Neuron (in vitro differentiated cells): ENCODE measurements at regions not wholly inside any gene's neighbourhood (a gene's known extent, or its start where the extent isn't known, plus 50 kb on each side); places are given as distances from the start of the nearest gene placed in this dataset.

Experiments used
- H2AFZ ChIP-seq: one replicate; pipeline ENCODE4 v1.6.1; 2013; ENCODE audit warnings: low read depth, mild to moderate bottlenecking, inconsistent platforms, low read length, moderate library complexity
- H3K27me3 ChIP-seq: one replicate; pipeline ENCODE4 v1.6.1; 2013; ENCODE audit warnings: low read length; ENCODE audit not compliant: insufficient read depth
- H3K36me3 ChIP-seq: one replicate; pipeline ENCODE4 v1.6.1; 2013; ENCODE audit warnings: low read length; ENCODE audit not compliant: insufficient read depth
- H3K4me1 ChIP-seq: one replicate; pipeline ENCODE4 v1.6.1; 2013; ENCODE audit warnings: low read length; ENCODE audit not compliant: insufficient read depth
- H3K4me3 ChIP-seq: 2 replicates; pipeline ENCODE4 v1.5.1; 2013; ENCODE audit warnings: mild to moderate bottlenecking, low read length, moderate library complexity
- H3K9me3 ChIP-seq: one replicate; pipeline ENCODE4 v1.6.1; 2013; ENCODE audit warnings: low read length

GRCh38 chr2:147231607-147232006, 613.2 kb upstream of the ACVR2A start:
- H3K27me3 ChIP-seq: no peaks in the 10 kb centered on the region
- no peaks in the 10 kb centered on the region for H3K36me3 ChIP-seq
- H2AFZ ChIP-seq: no peak overlapping the region
- peaks cover 9% of the 10 kb centered on the region for H3K4me1 ChIP-seq
- no peak overlapping the region for H3K4me3 ChIP-seq
- H3K9me3 ChIP-seq: no peaks in the 10 kb centered on the region

GRCh38 chr2:147231081-147231480, 613.7 kb upstream of the ACVR2A start:
- Histone ChIP-seq H3K36me3 (no peaks in the 10 kb centered on the region), H3K4me3 (no peak overlapping the region), H3K9me3 (no peaks in the 10 kb centered on the region), H2AFZ (no peak overlapping the region), H3K27me3 (no peaks in the 10 kb centered on the region), H3K4me1 (peaks cover 9% of the 10 kb centered on the region)

- no peaks in the 10 kb centered on the region for H3K36me3 ChIP-seq
- H3K4me3 ChIP-seq: no peak overlapping the region
- no peak overlapping the region for H2AFZ ChIP-seq
- no peaks in the 10 kb centered on the region for H3K9me3 ChIP-seq
- H3K4me1 ChIP-seq: peaks cover 12% of the 10 kb centered on the region
- H3K27me3 ChIP-seq: no peaks in the 10 kb centered on the region
Measured at GRCh38 chr2:147227313-147227712, 617.5 kb upstream of the ACVR2A start.

DNA sequence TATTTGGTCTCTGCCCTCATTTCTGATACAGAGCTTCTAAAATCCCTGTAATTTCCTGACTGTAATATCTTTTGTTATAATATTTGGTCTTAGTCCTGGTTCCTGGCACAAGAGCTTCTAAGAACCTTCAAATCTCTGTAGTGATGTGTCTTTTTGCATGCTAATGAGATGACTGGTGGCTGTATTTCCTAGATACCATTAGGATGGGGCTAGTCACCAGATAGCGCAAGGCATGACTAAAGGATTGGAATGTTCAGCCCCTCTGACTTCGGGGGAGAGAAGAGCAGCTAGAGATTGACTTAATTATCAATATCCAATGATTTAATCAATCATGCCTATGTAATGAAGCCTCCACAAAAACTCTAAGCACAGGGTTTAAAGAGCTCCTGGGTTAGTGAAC, 620.8 kb upstream of the ACVR2A start:
- H3K36me3 ChIP-seq: no peaks in the 10 kb centered on the region
- H3K4me3 ChIP-seq: no peak overlapping the region
- no peaks in the 10 kb centered on the region for H3K27me3 ChIP-seq
- H3K4me1 ChIP-seq: peaks cover 7% of the 10 kb centered on the region
- H2AFZ ChIP-seq: no peak overlapping the region
- H3K9me3 ChIP-seq: no peaks in the 10 kb centered on the region

GRCh38 chr2:147223553-147224060, 621.2 kb upstream of the ACVR2A start:
- H3K36me3 ChIP-seq: no peaks in the 10 kb centered on the region
- no peak overlapping the region for H2AFZ ChIP-seq
- no peak overlapping the region for H3K4me3 ChIP-seq
- no peaks in the 10 kb centered on the region for H3K9me3 ChIP-seq
- peaks cover 7% of the 10 kb centered on the region for H3K4me1 ChIP-seq
- H3K27me3 ChIP-seq: no peaks in the 10 kb centered on the region

- H2AFZ ChIP-seq: no peak overlapping the region
- H3K4me1 ChIP-seq: peaks cover 7% of the 10 kb centered on the region
- H3K36me3 ChIP-seq: no peaks in the 10 kb centered on the region
- H3K9me3 ChIP-seq: no peaks in the 10 kb centered on the region
- H3K4me3 ChIP-seq: no peak overlapping the region
- no peaks in the 10 kb centered on the region for H3K27me3 ChIP-seq
Measured at GRCh38 chr2:147223119-147223518, 621.7 kb upstream of the ACVR2A start.

DNA sequence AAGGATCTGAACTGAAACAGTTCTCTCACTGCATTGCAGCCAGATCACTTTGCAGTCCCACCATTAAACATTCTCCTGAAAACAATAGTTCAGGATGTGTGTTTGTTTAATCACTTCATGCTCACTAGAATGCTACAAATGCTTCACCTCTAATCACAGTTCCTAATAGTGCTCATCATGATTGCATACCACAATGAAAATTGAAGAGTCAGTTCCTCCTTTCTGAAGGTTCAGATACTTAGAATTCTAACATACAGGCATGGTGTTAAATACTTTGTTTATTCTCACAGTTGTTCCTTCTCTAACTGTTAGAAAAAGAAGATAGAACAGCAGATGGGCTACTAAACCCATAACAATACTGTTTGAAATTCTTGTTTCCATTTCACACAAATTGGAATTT, 622.3 kb upstream of the ACVR2A start:
- no peak overlapping the region for H2AFZ ChIP-seq
- H3K9me3 ChIP-seq: no peaks in the 10 kb centered on the region
- H3K27me3 ChIP-seq: no peaks in the 10 kb centered on the region
- H3K4me1 ChIP-seq: peaks cover 7% of the 10 kb centered on the region
- H3K4me3 ChIP-seq: no peak overlapping the region
- no peaks in the 10 kb centered on the region for H3K36me3 ChIP-seq

DNA sequence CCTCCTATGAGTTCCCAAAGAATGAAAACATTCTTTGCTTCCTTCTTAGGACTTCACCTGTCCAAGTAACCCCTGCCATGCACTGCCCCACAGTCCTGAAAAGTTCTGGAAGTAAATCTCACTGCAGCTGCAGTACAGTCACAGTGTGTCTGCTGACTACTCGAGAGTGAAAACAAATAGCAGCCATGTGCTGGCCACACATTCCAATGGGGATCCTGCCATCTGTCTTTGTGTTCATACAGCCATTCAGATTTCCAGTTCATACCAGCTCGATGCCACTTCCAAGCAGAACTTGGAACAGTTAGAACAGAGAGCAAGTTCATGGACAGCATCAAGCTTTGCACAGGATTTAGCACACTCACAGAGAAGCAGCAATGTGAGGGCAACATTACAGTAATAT, 629.9 kb upstream of the ACVR2A start:
- Histone ChIP-seq H2AFZ (peak overlapping the region; percentile 37), H3K9me3 (no peaks in the 10 kb centered on the region), H3K4me1 (peaks cover 10% of the 10 kb centered on the region)

GRCh38 chr2:147211484-147211883, 633.3 kb upstream of the ACVR2A start:
- Histone ChIP-seq H3K4me3 (no peak overlapping the region), H2AFZ (no peak overlapping the region)

More for the DNA sequence above, 629.9 kb upstream of the ACVR2A start:
- H3K27me3 ChIP-seq: no peaks in the 10 kb centered on the region
- H3K36me3 ChIP-seq: no peaks in the 10 kb centered on the region
- H3K4me3 ChIP-seq: no peak overlapping the region

DNA sequence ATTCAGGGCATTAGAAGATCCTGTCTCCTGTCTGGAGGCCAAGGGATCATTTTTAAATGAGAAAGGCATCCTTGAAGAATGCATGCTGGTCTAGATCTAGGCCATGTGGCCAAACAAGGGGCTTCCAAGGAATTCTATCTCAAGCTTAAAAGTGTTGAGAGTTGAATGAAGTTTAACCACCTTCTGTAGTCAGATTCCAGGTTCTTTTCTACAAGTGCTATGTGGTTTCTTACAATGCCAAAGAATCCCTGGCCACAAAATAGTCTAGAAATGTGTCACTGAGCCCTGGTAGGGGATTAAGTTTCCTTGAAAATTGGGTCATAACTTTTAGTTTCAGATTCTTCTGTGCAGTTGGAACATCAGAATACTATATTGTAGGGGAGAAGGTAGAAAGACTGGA, 640.7 kb upstream of the ACVR2A start:
- H2AFZ ChIP-seq: no peak overlapping the region
- peaks cover 32% of the 10 kb centered on the region for H3K4me1 ChIP-seq
- H3K27me3 ChIP-seq: no peaks in the 10 kb centered on the region
- no peak overlapping the region for H3K4me3 ChIP-seq
- H3K9me3 ChIP-seq: peaks cover 5% of the 10 kb centered on the region
- H3K36me3 ChIP-seq: no peaks in the 10 kb centered on the region

More at GRCh38 chr2:147211484-147211883, 633.3 kb upstream of the ACVR2A start:
- H3K27me3 ChIP-seq: no peaks in the 10 kb centered on the region
- no peaks in the 10 kb centered on the region for H3K9me3 ChIP-seq
- H3K4me1 ChIP-seq: peaks cover 10% of the 10 kb centered on the region
- no peaks in the 10 kb centered on the region for H3K36me3 ChIP-seq

GRCh38 chr2:147198651-147199171, 646.1 kb upstream of the ACVR2A start:
- no peaks in the 10 kb centered on the region for H3K9me3 ChIP-seq
- H3K4me3 ChIP-seq: no peak overlapping the region
- H3K27me3 ChIP-seq: no peaks in the 10 kb centered on the region
- peak overlapping the region; percentile 70 for H2AFZ ChIP-seq
- H3K4me1 ChIP-seq: peaks cover 52% of the 10 kb centered on the region
- no peaks in the 10 kb centered on the region for H3K36me3 ChIP-seq

- H3K9me3 ChIP-seq: no peaks in the 10 kb centered on the region
- H3K4me1 ChIP-seq: peaks cover 45% of the 10 kb centered on the region
- H3K4me3 ChIP-seq: no peak overlapping the region
- H3K36me3 ChIP-seq: no peaks in the 10 kb centered on the region
- peak overlapping the region; percentile 70 for H2AFZ ChIP-seq
- H3K27me3 ChIP-seq: no peaks in the 10 kb centered on the region
Measured at GRCh38 chr2:147197754-147198483, 646.9 kb upstream of the ACVR2A start.

DNA sequence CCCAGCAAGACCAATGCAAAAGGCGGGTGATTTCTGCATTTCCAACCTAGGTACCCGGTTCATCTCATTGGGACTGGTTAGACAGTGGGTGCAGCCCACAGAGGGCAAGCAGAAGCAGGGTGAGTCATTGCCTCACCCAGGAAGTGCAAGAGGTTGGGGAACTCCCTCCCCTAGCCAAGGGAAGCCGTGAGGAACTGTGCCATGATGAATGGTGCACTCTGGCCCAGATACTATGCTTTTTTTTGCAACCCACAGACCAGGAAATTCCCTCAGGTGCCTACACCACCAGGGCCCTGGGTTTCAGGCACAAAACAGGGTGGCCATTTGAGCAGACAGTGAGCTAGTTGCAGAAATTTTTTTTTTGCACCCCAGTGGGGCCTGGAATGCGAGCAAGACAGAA, 662.6 kb upstream of the ACVR2A start:
- H3K4me1 ChIP-seq: no peaks in the 10 kb centered on the region
- peaks cover 1% of the 10 kb centered on the region for H3K9me3 ChIP-seq
- no peak overlapping the region for H3K4me3 ChIP-seq
- H3K36me3 ChIP-seq: no peaks in the 10 kb centered on the region
- H3K27me3 ChIP-seq: no peaks in the 10 kb centered on the region
- H2AFZ ChIP-seq: no peak overlapping the region
